ENCODE measurements at regions not wholly inside any gene's neighbourhood (a gene's known extent, or its start where the extent isn't known, plus 50 kb on each side); places are given as distances from the start of the nearest gene placed in this dataset.

DNA sequence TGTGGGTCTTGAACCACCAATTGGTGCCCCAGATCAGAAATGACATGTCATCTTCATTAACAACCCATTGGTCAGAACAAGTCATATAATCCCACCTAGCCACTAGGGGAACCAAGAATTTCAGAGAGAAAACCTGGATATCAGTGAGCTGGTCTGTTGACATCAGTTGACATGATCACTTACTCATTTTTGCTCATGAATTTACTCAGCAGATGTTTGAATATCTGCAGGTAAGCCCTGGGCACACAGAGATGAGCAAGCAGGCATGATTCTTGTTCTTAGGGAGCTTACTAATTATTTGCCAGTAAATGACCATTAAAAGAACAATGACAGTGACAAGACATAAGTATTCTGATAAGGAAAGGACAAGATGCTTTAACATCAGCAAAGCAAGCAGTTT is 64.3 kb upstream of the PLCL2 start:
- TF ChIP-seq, protein P1, sequence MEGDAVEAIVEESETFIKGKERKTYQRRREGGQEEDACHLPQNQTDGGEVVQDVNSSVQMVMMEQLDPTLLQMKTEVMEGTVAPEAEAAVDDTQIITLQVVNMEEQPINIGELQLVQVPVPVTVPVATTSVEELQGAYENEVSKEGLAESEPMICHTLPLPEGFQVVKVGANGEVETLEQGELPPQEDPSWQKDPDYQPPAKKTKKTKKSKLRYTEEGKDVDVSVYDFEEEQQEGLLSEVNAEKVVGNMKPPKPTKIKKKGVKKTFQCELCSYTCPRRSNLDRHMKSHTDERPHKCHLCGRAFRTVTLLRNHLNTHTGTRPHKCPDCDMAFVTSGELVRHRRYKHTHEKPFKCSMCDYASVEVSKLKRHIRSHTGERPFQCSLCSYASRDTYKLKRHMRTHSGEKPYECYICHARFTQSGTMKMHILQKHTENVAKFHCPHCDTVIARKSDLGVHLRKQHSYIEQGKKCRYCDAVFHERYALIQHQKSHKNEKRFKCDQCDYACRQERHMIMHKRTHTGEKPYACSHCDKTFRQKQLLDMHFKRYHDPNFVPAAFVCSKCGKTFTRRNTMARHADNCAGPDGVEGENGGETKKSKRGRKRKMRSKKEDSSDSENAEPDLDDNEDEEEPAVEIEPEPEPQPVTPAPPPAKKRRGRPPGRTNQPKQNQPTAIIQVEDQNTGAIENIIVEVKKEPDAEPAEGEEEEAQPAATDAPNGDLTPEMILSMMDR (IDR thresholded peaks at IDR 0.05; ENCODE audit: poor library complexity, severe bottlenecking), result no peak
- TF ChIP-seq POLR2AphosphoS5 (IDR thresholded peaks at IDR 0.05) (no peak), RAD21 (conservative IDR thresholded peaks at IDR 0.05) (no peak), SMC3 (conservative IDR thresholded peaks at IDR 0.05; ENCODE audit: poor library complexity) (no peak), MXI1 (conservative IDR thresholded peaks at IDR 0.05; ENCODE audit: poor library complexity, severe bottlenecking) (no peak), TAF1 (IDR thresholded peaks at IDR 0.05; ENCODE audit: low read depth) (no peak), EZH2 (IDR thresholded peaks at IDR 0.05; ENCODE audit: borderline replicate concordance, insufficient read depth, low read length, poor library complexity, severe bottlenecking) (no peak), EP300 (conservative IDR thresholded peaks at IDR 0.05; ENCODE audit: poor library complexity, severe bottlenecking) (no peak)
- TF ChIP-seq, protein P2, sequence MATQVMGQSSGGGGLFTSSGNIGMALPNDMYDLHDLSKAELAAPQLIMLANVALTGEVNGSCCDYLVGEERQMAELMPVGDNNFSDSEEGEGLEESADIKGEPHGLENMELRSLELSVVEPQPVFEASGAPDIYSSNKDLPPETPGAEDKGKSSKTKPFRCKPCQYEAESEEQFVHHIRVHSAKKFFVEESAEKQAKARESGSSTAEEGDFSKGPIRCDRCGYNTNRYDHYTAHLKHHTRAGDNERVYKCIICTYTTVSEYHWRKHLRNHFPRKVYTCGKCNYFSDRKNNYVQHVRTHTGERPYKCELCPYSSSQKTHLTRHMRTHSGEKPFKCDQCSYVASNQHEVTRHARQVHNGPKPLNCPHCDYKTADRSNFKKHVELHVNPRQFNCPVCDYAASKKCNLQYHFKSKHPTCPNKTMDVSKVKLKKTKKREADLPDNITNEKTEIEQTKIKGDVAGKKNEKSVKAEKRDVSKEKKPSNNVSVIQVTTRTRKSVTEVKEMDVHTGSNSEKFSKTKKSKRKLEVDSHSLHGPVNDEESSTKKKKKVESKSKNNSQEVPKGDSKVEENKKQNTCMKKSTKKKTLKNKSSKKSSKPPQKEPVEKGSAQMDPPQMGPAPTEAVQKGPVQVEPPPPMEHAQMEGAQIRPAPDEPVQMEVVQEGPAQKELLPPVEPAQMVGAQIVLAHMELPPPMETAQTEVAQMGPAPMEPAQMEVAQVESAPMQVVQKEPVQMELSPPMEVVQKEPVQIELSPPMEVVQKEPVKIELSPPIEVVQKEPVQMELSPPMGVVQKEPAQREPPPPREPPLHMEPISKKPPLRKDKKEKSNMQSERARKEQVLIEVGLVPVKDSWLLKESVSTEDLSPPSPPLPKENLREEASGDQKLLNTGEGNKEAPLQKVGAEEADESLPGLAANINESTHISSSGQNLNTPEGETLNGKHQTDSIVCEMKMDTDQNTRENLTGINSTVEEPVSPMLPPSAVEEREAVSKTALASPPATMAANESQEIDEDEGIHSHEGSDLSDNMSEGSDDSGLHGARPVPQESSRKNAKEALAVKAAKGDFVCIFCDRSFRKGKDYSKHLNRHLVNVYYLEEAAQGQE (IDR thresholded peaks at IDR 0.05; ENCODE audit: borderline replicate concordance), result no peak
